Panc1 (cell line): ENCODE measurements at regions not wholly inside any gene's neighbourhood (a gene's known extent, or its start where the extent isn't known, plus 50 kb on each side); places are given as distances from the start of the nearest gene placed in this dataset.

Source experiments
- POLR2AphosphoS5 ChIP-seq: IDR thresholded peaks from 2 replicates; pipeline ENCODE4 v1.6.1; 2012; ENCODE audit warnings: mild to moderate bottlenecking, low read depth, low read length, moderate library complexity
- TF ChIP-seq, protein P1 (sequence below): fragments of 450-650 bp; IDR thresholded peaks from 2 replicates; pipeline ENCODE4 v1.5.1; 2017; ENCODE audit warnings: mild to moderate bottlenecking
- TF ChIP-seq, protein P2 (sequence below), 2 experiments: IDR thresholded peaks; 2 replicates each; pipeline ENCODE4 v1.6.1; 2011 to 2012; ENCODE audit warnings: low read depth in 2 of 2, control low read depth in 1 of 2, low read length in 1 of 2, mild to moderate bottlenecking in 1 of 2, moderate library complexity in 1 of 2; ENCODE audit not compliant: insufficient read depth in 1 of 2

DNA sequence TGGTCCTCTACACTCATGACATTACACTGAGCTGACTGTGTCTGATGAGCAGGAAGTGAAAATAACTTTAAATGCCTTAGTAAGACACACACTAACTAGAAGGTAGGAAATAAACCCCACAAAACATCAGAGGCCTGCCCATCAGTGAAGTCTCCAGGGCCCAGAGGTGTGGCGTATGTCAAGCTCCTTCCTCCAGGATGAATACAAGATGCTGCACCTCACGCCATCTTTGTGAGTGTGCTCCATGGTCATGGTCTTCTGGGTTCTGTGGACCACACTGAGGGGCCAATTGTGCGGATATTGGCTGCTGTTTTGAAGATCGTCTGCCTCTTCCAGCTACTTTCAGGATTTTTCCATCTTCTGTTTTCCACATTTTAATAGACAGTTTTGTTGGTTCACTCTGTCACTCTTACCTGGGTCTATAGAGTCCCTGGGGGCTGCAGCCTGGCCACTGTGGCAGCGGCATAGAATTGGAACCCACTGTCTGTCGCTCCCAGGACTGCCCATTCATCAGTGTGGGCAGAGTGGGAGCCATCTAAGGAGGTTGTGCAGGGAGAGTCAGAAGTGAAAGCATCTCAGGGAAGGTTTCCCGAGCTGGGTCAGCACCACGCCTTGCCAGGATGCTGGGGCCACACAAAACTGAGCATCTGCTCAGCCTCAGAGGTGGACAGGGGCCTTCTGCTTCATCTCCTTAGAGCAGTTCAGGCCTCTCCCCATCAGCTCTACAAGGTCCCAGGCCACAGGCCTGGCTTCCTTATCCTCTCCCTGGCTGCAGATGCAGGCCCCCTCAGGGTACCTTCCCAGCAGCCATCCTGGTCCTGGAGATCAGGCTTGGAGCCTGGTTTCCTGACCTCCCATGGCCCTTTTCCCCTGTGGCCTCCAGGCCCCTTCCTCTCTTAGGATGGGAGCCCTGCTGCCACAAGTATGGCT, 57.5 kb upstream of the C14orf180 start:
- TF ChIP-seq, protein P1, sequence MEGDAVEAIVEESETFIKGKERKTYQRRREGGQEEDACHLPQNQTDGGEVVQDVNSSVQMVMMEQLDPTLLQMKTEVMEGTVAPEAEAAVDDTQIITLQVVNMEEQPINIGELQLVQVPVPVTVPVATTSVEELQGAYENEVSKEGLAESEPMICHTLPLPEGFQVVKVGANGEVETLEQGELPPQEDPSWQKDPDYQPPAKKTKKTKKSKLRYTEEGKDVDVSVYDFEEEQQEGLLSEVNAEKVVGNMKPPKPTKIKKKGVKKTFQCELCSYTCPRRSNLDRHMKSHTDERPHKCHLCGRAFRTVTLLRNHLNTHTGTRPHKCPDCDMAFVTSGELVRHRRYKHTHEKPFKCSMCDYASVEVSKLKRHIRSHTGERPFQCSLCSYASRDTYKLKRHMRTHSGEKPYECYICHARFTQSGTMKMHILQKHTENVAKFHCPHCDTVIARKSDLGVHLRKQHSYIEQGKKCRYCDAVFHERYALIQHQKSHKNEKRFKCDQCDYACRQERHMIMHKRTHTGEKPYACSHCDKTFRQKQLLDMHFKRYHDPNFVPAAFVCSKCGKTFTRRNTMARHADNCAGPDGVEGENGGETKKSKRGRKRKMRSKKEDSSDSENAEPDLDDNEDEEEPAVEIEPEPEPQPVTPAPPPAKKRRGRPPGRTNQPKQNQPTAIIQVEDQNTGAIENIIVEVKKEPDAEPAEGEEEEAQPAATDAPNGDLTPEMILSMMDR = no peak
- no peak for TF ChIP-seq POLR2AphosphoS5
- TF ChIP-seq, protein P2, sequence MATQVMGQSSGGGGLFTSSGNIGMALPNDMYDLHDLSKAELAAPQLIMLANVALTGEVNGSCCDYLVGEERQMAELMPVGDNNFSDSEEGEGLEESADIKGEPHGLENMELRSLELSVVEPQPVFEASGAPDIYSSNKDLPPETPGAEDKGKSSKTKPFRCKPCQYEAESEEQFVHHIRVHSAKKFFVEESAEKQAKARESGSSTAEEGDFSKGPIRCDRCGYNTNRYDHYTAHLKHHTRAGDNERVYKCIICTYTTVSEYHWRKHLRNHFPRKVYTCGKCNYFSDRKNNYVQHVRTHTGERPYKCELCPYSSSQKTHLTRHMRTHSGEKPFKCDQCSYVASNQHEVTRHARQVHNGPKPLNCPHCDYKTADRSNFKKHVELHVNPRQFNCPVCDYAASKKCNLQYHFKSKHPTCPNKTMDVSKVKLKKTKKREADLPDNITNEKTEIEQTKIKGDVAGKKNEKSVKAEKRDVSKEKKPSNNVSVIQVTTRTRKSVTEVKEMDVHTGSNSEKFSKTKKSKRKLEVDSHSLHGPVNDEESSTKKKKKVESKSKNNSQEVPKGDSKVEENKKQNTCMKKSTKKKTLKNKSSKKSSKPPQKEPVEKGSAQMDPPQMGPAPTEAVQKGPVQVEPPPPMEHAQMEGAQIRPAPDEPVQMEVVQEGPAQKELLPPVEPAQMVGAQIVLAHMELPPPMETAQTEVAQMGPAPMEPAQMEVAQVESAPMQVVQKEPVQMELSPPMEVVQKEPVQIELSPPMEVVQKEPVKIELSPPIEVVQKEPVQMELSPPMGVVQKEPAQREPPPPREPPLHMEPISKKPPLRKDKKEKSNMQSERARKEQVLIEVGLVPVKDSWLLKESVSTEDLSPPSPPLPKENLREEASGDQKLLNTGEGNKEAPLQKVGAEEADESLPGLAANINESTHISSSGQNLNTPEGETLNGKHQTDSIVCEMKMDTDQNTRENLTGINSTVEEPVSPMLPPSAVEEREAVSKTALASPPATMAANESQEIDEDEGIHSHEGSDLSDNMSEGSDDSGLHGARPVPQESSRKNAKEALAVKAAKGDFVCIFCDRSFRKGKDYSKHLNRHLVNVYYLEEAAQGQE (IDR thresholded peaks at IDR 0.05; ENCODE audit: insufficient read depth in 1 of 2, low read depth in 2 of 2, low read length in 1 of 2) = no peak
